GM21515 (cell line): ENCODE measurements at regions not wholly inside any gene's neighbourhood (a gene's known extent, or its start where the extent isn't known, plus 50 kb on each side); places are given as distances from the start of the nearest gene placed in this dataset.

Source experiments
- ATAC-seq: cut with Tn5 transposase; IDR thresholded peaks from one replicate; pipeline ENCODE4 v1.9.1; 2021; ENCODE audit not compliant: unreplicated experiment

DNA sequence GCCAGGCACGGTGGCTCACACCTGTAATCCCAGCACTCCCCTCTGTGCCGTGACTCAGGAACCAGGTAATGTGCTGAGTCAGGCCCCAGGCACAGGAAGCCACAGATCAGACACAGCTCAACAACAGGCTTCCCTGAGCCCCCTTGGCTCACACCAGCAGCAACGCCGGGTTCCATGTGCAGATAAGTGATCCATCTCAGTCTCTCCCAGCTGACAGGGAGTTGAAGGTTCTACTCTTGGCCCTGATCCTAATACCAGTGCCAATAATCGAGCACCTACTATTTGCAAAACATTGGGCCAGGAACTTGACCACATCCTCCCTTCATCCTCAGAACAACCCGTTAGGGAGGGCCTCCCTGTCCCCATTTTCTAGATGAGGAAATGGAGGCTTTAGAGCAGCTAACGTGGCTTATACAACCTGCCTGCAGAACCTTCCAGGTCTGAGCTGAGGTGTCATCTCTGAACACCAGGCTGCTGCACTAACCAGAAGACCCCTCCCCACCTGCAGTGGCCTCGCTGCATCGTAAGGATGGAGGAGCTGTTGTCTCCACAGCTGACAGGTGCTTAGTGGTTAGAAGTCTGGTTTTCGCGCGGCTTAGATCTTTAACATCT, 64.8 kb upstream of the AMZ2 start:
- ATAC-seq = peak; percentile 36

DNA sequence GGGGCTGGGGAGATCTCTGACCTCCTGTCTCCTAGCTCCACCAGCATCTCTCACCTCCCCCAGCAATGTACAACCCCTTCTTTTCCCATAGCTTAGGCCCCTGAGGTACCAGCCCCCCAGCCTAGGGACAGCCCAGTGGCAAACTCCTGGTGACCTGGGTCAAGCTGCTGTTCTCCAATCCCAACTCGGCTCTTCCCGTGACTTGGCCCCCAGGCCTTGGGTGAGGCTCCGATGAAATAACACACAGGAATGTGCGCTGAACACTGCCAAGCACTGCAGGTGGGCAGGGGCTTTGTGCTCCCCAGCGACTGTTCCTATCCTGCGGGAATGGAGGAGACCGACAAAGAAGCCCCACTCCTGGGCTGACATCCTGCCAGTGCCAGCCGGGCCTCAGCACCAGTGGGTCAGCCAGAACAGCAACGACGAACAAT, 63.7 kb upstream of the AMZ2 start:
- no peak for ATAC-seq

DNA sequence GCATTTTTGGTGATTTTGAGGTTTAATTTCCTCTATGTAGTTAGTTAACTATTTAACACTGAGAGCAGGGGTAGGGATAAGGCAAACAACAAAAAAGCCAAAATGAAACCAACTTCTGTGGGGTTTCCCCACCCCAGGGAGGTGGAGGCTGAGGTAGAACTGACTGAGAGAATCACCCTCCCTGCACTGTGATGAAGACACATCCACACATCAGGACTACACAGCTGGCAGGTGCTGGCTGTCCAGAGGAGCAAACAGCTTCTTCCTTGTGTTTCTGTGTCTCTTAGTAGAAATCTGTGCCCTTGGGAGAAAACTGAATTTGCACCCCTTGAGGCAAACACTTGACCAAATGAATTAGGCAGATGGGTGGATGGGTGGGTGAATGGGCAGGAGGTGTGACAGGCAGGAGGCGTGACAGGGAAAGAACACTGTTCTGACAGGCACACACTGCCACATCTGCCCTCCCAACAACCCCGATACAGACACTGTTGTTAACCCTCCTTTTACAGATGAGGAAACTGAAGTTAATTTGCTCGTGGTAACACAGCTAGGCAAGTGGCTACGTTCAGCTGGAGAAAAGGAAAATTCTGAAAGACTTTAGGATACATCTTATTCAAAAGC, 62.9 kb upstream of the AMZ2 start:
- peak; percentile 65 for ATAC-seq

DNA sequence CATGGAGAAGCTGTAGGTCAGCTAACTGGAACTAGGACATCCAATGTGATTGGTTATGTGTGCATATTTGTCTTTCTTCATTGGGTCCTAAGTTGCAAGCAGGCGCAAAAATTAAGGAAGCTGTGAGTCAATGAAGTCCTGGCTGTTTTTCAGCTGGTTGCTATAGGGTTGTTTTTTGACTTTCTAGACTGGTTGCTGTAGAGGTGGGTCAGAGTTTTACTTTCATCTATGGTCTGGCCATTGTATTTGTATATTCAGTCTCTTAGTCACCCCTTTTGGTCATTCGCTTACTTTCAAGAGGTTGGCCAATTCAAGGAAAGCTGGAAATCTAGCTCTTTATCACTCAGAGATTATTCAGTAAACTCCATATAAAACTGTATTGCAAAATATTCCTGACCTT, 62.0 kb upstream of the AMZ2 start:
- no peak for ATAC-seq

GRCh38 chr17:68190495-68190894, 57.3 kb upstream of the AMZ2 start:
- no peak for ATAC-seq

DNA sequence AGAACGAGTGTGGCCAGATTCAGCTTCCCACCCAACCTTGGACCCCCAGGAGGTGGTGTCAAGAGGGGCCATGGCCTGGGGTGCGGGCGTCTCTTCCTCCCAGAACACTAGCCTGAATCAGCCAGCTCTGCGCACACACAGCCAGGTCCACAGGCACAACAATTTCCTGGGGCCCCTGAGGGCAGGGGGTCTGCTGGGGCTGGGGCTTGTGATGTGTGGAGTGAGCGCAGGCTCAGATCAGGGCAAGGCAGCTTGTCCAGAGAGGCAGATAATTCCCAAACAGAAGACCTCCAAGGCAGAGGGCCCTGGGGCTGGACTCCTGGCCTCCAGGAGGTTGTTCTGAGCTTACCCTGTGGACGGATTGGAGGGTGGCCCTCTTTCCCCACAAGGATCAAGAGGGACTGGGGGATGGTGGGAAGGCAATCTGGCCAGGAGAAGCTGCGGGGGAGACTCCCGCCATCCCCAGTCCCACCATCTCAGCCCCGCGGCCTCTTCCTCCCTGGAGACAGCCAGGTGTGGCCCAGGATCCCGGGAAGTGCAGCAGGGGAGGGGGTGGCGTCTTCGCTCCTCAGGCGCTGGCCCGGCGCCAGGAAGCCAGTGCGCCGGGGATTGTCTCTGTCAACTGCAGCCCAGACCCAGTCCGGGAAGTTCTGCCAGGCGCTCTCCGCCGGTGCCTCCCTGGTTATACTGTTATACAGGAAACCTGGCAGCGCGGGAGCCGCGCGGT, 52.0 kb upstream of the AMZ2 start:
- no peak for ATAC-seq

GRCh38 chr17:68196394-68197090, 51.3 kb upstream of the AMZ2 start:
- ATAC-seq = no peak

DNA sequence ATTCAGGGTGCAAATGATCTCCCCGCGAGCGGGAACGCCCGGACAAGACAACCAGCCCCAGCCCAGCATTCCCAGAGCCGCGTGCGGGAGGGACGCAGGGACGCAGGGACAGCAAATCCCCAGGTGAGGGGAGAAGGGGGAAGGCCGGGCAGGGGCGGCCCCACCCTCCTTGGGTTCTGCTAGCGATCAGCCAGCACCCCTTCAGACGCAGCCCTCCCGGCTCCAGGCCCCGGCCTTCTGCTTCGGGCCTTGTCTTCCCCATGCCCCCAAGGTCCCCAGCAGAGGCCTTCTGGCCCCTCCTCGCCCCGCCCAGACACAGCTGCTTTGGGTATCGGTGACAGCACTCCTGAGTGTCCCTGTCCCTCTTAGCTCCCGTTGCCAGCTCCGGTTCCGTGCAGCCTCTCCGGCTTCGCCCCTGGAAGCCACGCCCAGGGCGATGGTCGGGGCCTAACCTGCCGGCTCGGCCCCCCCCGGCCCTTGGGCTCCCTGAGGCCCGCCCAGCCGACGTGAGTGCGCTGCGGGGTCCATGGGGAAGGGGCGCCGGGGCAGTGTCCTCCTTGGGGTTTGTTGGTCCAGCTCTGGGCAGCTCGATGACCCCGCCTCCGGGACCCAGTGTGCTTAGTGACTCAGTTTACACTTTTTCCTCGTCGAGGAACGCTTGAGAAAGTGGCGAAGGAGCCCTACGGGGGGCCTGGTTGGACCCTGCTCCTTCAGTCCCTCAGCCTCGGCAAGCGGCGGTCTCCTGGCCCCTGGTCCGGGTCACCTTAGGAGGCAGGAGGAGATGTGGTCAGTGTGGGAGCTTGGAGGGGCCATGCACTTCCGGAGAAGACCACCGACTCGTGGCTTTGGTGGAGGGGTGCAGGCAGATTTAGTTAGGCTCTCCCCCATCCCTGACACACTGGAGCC, 50.5 kb upstream of the AMZ2 start:
- ATAC-seq = no peak

DNA sequence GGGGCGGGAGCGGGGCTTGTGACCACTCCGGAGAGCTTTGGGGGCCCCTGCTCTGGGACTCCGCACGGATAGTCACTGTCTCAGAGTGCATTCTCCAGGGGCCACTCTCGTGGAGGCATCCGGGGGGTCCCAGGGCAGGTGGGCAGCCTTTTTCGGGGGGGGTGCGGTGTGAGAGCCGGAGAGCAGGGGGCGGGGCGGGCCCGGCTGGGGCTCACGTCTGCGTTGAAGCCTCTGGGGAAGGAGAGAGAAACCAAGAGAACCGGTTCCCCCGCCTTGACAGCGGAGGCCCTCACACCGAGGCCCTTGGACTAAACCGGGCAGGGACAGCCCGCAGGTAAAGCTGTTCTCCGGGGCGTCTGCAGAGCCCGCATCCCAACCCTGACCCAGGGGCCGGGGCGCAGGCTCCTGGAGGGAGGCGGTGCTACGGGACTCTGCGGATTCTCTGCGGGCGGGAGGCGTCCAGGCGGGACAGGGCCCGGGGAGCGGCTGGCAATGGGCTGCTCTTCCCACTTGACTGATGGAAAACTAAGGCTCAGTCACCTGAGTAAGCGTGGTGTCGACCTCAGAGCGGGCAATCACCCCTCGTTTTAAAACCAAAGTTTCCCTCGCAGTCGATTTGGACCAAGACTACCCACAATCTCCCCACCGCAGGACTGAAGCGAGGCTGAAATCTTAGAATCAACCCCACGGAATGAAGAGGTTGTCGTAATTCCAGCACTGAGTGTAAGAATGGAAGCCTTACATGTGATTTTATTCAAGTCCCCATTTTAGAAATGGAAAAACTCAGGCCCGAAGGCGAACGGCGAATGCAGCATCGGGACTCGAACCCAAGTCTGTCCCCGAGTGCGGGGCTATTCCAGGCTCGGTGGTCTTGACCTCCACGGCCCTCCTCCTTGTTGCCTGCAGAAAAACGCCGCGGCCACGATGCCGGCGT, 49.6 kb upstream of the AMZ2 start:
- ATAC-seq = no peak
